Astrocyte of the cerebellum (primary cell): ENCODE measurements at regions not wholly inside any gene's neighbourhood (a gene's known extent, or its start where the extent isn't known, plus 50 kb on each side); places are given as distances from the start of the nearest gene placed in this dataset.

Source experiments
- DNase-seq: peaks from one replicate; pipeline ENCODE4 v3.0.0-alpha.2; 2011; ENCODE audit warnings: low read depth
- H3K4me3 ChIP-seq: 2 replicates; pipeline ENCODE4 v1.5.1; 2011; ENCODE audit warnings: mild to moderate bottlenecking, low read depth, low read length, moderate library complexity
- CTCF ChIP-seq: IDR thresholded peaks from 2 replicates; pipeline ENCODE4 v1.5.1; 2012; ENCODE audit warnings: low read length, low read depth, moderate library complexity, mild to moderate bottlenecking; ENCODE audit errors: missing control alignments
- in situ Hi-C: cut with HindIII; loops from 2 replicates; pipeline ENCODE4 v1.10.0; 2017; ENCODE audit warnings: low sequenced_read_pairs

GRCh38 chrX:137707348-137707747, 141.4 kb downstream of the ZIC3 start:
- no peak for TF ChIP-seq CTCF
- DNase-seq: no peak
- in situ Hi-C loops: no loop called here
- no peak overlapping the region for H3K4me3 ChIP-seq

DNA sequence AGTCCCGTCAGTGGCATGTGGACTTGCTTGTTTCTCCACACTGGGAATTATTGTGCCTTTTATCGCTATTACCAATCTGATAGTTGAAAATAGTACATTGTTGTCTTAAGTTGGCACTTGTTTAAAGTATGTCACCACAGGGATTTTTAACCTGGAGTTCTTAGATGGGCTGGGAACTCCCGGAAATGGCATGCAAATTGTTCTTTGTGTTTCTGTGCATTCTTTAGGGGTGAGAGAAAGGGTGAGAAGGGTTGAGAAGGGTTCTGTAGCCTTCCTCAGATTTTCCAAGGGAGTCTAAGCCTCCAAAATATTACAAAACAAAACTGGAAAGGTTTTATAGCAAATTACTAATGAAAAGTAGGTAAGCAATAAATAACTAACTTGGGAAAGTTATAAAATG, 176.9 kb downstream of the ZIC3 start:
- no peak for DNase-seq
- in situ Hi-C loops: no loop called here
- TF ChIP-seq CTCF: no peak
- no peak overlapping the region for H3K4me3 ChIP-seq

DNA sequence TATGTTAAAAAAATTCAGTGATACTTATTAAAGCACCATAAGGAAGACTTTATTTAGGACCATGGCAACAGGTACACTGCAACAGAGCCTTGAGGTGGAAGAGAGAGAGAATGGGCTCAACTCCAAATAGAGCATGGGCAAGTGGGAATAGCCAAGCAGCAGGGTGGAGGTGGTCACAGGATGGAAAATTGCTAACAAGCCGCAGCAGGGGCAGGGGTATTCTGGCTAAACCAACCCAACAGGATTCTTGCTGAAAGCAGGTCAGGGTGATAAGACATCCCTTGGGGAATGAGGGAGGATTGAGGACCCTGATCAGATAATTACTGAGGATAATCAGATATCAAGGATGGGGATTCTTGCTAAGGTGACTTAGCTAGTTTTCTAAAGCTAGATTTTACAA, 177.5 kb downstream of the ZIC3 start:
- TF ChIP-seq CTCF: no peak

GRCh38 chrX:137746289-137746688, 180.4 kb downstream of the ZIC3 start:
- DNase-seq: no peak
- in situ Hi-C loops: no loop called here
- TF ChIP-seq CTCF: no peak
- H3K4me3 ChIP-seq: no peak overlapping the region

More for the DNA sequence above, 177.5 kb downstream of the ZIC3 start:
- DNase-seq: no peak
- in situ Hi-C loops: no loop called here
- H3K4me3 ChIP-seq: no peak overlapping the region

DNA sequence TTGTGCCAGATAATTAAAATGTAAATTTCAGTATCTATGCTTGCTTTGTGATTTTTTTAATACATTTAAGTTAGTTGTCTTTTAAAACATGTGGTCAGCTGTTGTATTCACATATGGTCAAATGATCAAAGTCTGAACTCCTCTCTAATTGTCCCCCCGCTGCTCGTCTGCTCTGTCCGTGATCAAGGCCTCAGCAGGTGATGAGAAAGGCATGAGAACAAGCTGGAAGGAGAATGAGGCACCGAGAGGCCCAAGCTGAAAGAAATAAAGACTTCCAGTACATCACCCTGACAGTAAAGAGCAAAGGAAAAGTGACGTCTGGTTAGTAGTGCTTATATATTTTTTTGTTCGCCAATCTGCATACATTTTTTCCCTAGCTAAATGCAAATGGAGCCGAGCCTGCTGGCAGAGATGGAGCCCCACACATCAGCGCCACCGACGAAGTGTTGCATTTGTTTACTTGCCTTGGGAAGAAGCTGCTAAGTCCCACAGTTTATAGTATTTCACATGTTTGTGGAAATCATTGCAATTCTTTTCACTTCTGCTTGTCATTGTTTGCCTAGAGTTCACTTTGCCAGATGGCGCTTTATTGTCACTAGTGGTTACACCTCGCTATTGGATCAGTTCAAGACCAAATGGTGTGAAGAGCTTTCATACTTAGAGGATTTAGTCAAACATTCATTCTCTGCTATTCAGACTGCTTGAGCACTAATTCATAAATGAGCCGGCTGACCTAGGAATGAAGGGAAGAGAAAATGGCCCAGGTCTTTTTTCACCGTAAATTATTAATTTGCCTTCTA, 181.5 kb downstream of the ZIC3 start:
- TF ChIP-seq CTCF: no peak
- no peak for DNase-seq
- H3K4me3 ChIP-seq: no peak overlapping the region
- in situ Hi-C loops: no loop called here

DNA sequence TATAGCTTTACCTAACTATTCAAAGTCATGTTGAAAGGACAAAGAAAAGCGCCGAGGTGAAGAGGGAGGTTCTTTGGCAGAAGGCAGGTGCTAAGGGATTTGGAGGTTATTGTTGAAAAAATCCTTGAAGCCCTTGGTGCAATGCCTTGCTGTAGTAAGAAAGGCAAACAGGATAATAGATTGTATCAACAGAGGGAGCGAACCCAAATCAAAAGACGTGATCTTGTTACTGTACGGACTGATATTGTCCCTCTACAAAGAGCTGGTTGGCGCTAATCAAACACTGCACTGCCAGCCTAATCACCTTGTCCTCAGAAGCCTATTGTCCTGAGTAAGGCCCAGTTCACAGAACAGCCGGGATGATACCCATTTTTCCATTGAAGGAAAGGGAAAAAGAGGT, 182.9 kb downstream of the ZIC3 start:
- no peak overlapping the region for H3K4me3 ChIP-seq
- no peak for DNase-seq
- TF ChIP-seq CTCF: no peak
- in situ Hi-C loops: no loop called here
